Mesenchymal stem cell (in vitro differentiated cells and primary cell): ENCODE measurements at regions not wholly inside any gene's neighbourhood (a gene's known extent, or its start where the extent isn't known, plus 50 kb on each side); places are given as distances from the start of the nearest gene placed in this dataset.
"Not testable (repeated sequence)": the region's sequence is repeated elsewhere in the genome, so short reads cannot be mapped to it uniquely, and the experiment has no call there.

Experiments used
- DNase-seq: peaks from one replicate; pipeline ENCODE4 v3.0.0-alpha.2; 2013
- H2AFZ ChIP-seq: one replicate; pipeline ENCODE4 v1.6.1; 2013; ENCODE audit warnings: low read depth, mild to moderate bottlenecking, control low read depth, inconsistent platforms, low read length, moderate library complexity
- H2AK5ac ChIP-seq: 2 replicates; pipeline ENCODE4 v1.6.1; 2013; ENCODE audit warnings: low read length, moderate library complexity, mild to moderate bottlenecking, inconsistent platforms; ENCODE audit not compliant: severe bottlenecking
- H2BK120ac ChIP-seq: one replicate; pipeline ENCODE4 v1.6.1; 2013; ENCODE audit warnings: low read depth, mild to moderate bottlenecking, inconsistent platforms, low read length, moderate library complexity
- H2BK12ac ChIP-seq, 2 experiments: one replicate each; pipeline ENCODE4 v1.6.1; 2013; ENCODE audit warnings: inconsistent platforms in 2 of 2, low read length in 2 of 2, mild to moderate bottlenecking in 2 of 2, moderate library complexity in 2 of 2, control low read depth in 1 of 2
- H2BK15ac ChIP-seq: one replicate; pipeline ENCODE4 v1.6.1; 2013; ENCODE audit warnings: mild to moderate bottlenecking, low read depth, inconsistent platforms; ENCODE audit not compliant: poor library complexity, severe bottlenecking
- H2BK5ac ChIP-seq: 2 replicates; pipeline ENCODE4 v1.6.1; 2013; ENCODE audit warnings: low read depth, mild to moderate bottlenecking, low read length, control low read depth, inconsistent platforms; ENCODE audit not compliant: poor library complexity, severe bottlenecking
- H3K14ac ChIP-seq, 2 experiments: one replicate each; pipeline ENCODE4 v1.6.1; 2013; ENCODE audit warnings: inconsistent platforms in 2 of 2, low read length in 2 of 2, control low read depth in 1 of 2, mild to moderate bottlenecking in 1 of 2, moderate library complexity in 1 of 2
- H3K18ac ChIP-seq, 2 experiments: one replicate each; pipeline ENCODE4 v1.6.1; 2013; ENCODE audit warnings: inconsistent platforms in 2 of 2, low read length in 2 of 2, control low read depth in 1 of 2, low read depth in 1 of 2, mild to moderate bottlenecking in 1 of 2
- H3K23ac ChIP-seq, 2 experiments: one replicate each; pipeline ENCODE4 v1.6.1; 2013; ENCODE audit warnings: inconsistent platforms in 2 of 2, low read length in 2 of 2, mild to moderate bottlenecking in 2 of 2, moderate library complexity in 2 of 2, control low read depth in 1 of 2
- H3K27ac ChIP-seq: 2 replicates; pipeline ENCODE4 v1.5.1; 2013; ENCODE audit warnings: mild to moderate bottlenecking, moderate library complexity, low read length, control low read depth, inconsistent platforms; ENCODE audit not compliant: poor library complexity, severe bottlenecking
- H3K27me3 ChIP-seq, 2 experiments: 2 replicates each; pipeline versions ENCODE4 v1.6.1 to v1.7.0; 2013; ENCODE audit warnings: low read length in 2 of 2, mild to moderate bottlenecking in 2 of 2, moderate library complexity in 2 of 2, control low read depth in 1 of 2, inconsistent platforms in 1 of 2; ENCODE audit not compliant: control insufficient read depth in 1 of 2, insufficient read depth in 1 of 2
- H3K36me3 ChIP-seq, 2 experiments: 2 replicates each; pipeline versions ENCODE4 v1.6.1 to v1.7.0; 2013; ENCODE audit warnings: low read length in 2 of 2, control low read depth in 1 of 2, inconsistent platforms in 1 of 2, low read depth in 1 of 2, mild to moderate bottlenecking in 1 of 2; ENCODE audit not compliant: insufficient read depth in 2 of 2, control insufficient read depth in 1 of 2
- H3K4ac ChIP-seq, 2 experiments: one replicate each; pipeline ENCODE4 v1.6.1; 2013; ENCODE audit warnings: inconsistent platforms in 2 of 2, low read length in 2 of 2, mild to moderate bottlenecking in 2 of 2, moderate library complexity in 2 of 2, control low read depth in 1 of 2, low read depth in 1 of 2
- H3K4me1 ChIP-seq: 2 replicates; pipeline ENCODE4 v1.6.1; 2013; ENCODE audit warnings: low read depth, low read length, control low read depth; ENCODE audit not compliant: control insufficient read depth, insufficient read depth
- H3K4me2 ChIP-seq: 2 replicates; pipeline ENCODE4 v1.6.1; 2013; ENCODE audit warnings: low read length, mild to moderate bottlenecking, inconsistent platforms; ENCODE audit not compliant: poor library complexity, severe bottlenecking
- H3K4me3 ChIP-seq, 2 experiments: 2 replicates each; pipeline versions ENCODE4 v1.5.1 to v1.7.0; 2013; ENCODE audit warnings: low read length in 2 of 2, mild to moderate bottlenecking in 2 of 2, control low read depth in 1 of 2, low read depth in 1 of 2; ENCODE audit not compliant: insufficient read depth in 1 of 2
- H3K79me1 ChIP-seq: replicated peaks from 2 replicates; pipeline ENCODE4 v1.6.1; 2013; ENCODE audit warnings: mild to moderate bottlenecking, control low read depth, low read length, inconsistent platforms; ENCODE audit not compliant: poor library complexity, severe bottlenecking
- H3K9ac ChIP-seq: 2 replicates; pipeline ENCODE4 v1.7.0; 2013; ENCODE audit warnings: mild to moderate bottlenecking, low read length, moderate library complexity
- H3K9me3 ChIP-seq: 2 replicates; pipeline ENCODE4 v1.7.0; 2013; ENCODE audit warnings: mild to moderate bottlenecking, low read length; ENCODE audit not compliant: control insufficient read depth
- H4K8ac ChIP-seq: one replicate; pipeline ENCODE4 v1.6.1; 2013; ENCODE audit warnings: inconsistent platforms, mild to moderate bottlenecking, low read length, moderate library complexity
- H4K91ac ChIP-seq: one replicate; pipeline ENCODE4 v1.6.1; 2013; ENCODE audit warnings: mild to moderate bottlenecking, low read length, inconsistent platforms
- WGBS: methylation state at CpG from one replicate; pipeline ENCODE4 v1.1.7; 2013; ENCODE audit warnings: mixed read lengths; 5-methylcytosine and 5-hydroxymethylcytosine counted together

GRCh38 chr6:10136636-10137035 lies 278.2 kb downstream of the TFAP2A start:
- Histone ChIP-seq H3K4ac (no peak overlapping the region), H4K8ac (no peak overlapping the region), H3K9ac (no peak overlapping the region), H3K27ac (no peak overlapping the region), H3K79me1 (no peaks in the 10 kb centered on the region), H2BK12ac (no peak overlapping the region), H3K14ac (no peak overlapping the region), H3K4me2 (no peak overlapping the region), H3K27me3 (no peaks in the 10 kb centered on the region), H4K91ac (no peak overlapping the region), H3K23ac (no peak overlapping the region), H2BK5ac (no peak overlapping the region), H3K4me1 (no peaks in the 10 kb centered on the region), H3K18ac (no peak overlapping the region), H2BK15ac (no peak overlapping the region), H2BK120ac (no peak overlapping the region), H3K4me3 (no peak overlapping the region), H3K9me3 (no peaks in the 10 kb centered on the region), H3K36me3 (no peaks in the 10 kb centered on the region), H2AK5ac (no peak overlapping the region), H2AFZ (no peak overlapping the region)
- DNase-seq: no peak
- 97% methylated on average over 7 of the region's 7 CpGs for WGBS

DNA sequence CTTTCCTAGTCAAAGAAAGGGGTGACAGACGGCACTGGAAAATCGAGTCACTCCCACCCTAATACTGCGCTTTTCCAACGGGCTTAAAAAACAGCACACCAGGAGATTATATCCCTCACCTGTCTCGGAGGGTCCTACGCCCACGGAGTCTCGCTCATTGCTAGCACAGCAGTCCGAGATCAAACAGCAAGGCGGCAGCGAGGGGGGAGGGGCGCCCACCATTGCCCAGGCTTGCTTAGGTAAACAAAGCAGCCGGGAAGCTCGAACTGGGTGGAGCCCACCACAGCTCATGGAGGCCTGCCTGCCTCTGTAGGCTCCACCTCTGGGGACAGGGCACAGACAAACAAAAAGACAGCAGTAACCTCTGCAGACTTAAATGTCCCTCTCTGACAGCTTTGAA lies 280.7 kb downstream of the TFAP2A start:
- not testable (repeated sequence) for H3K27me3 ChIP-seq, H2BK120ac ChIP-seq, H3K9ac ChIP-seq, H4K91ac ChIP-seq, H3K18ac ChIP-seq, H3K4me3 ChIP-seq, H2BK12ac ChIP-seq, H2BK5ac ChIP-seq, H3K4ac ChIP-seq, H2AFZ ChIP-seq, H3K23ac ChIP-seq, H3K36me3 ChIP-seq, H3K4me2 ChIP-seq, H2AK5ac ChIP-seq, H3K27ac ChIP-seq, H3K14ac ChIP-seq, H4K8ac ChIP-seq, H3K4me1 ChIP-seq, H2BK15ac ChIP-seq, DNase-seq, H3K9me3 ChIP-seq, H3K79me1 ChIP-seq
- 92% methylated on average over 12 of the region's 14 CpGs for WGBS

- Histone ChIP-seq H3K9ac (no peak overlapping the region), H2AK5ac (no peak overlapping the region)
Measured at GRCh38 chr6:10128721-10129120, 286.2 kb downstream of the TFAP2A start.

DNA sequence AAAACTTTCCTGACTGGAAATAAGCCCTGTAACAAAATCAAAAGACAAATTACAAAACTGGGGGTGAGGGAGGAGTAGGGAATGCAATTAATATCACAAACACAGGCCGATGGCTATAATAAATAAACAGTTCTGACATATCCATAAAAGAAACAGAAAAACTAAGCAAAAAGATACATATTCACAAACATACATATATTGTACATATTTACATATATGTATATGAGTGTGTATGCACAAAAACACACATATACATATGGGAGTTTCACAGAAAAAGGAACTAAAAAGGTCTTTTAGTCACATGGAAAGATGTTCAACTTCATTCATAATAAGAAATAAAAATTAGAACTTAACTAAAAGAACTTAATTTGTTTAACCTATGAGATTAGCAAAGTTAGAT lies 292.7 kb downstream of the TFAP2A start:
- Histone ChIP-seq H3K9me3 (peaks cover 2% of the 10 kb centered on the region), H4K8ac (no peak overlapping the region), H3K4me1 (no peaks in the 10 kb centered on the region), H3K23ac (no peak overlapping the region), H2AK5ac (no peak overlapping the region), H2BK5ac (no peak overlapping the region), H3K27me3 (no peaks in the 10 kb centered on the region), H3K27ac (no peak overlapping the region), H3K4me2 (no peak overlapping the region), H2BK12ac (no peak overlapping the region), H2BK120ac (no peak overlapping the region), H3K4ac (no peak overlapping the region), H3K18ac (no peak overlapping the region), H3K36me3 (no peaks in the 10 kb centered on the region), H4K91ac (no peak overlapping the region), H2BK15ac (no peak overlapping the region), H3K79me1 (no peaks in the 10 kb centered on the region), H3K9ac (no peak overlapping the region), H2AFZ (no peak overlapping the region), H3K4me3 (no peak overlapping the region), H3K14ac (no peak overlapping the region)
- no CpG with 5 or more reads among the region's 1 CpG for WGBS
- no peak for DNase-seq

More at GRCh38 chr6:10128721-10129120, 286.2 kb downstream of the TFAP2A start:
- no peak for DNase-seq
- 88% methylated on average over 4 of the region's 4 CpGs for WGBS
- Histone ChIP-seq H2BK15ac (no peak overlapping the region), H3K4me3 (no peak overlapping the region), H3K18ac (no peak overlapping the region), H2AFZ (no peak overlapping the region), H2BK12ac (no peak overlapping the region), H4K8ac (no peak overlapping the region), H3K4me1 (no peaks in the 10 kb centered on the region), H2BK5ac (no peak overlapping the region), H3K27me3 (no peaks in the 10 kb centered on the region), H3K9me3 (peaks cover 2% of the 10 kb centered on the region), H3K23ac (no peak overlapping the region), H3K14ac (no peak overlapping the region), H4K91ac (no peak overlapping the region), H3K27ac (no peak overlapping the region), H3K36me3 (no peaks in the 10 kb centered on the region), H3K4me2 (no peak overlapping the region), H3K4ac (no peak overlapping the region), H2BK120ac (no peak overlapping the region), H3K79me1 (no peaks in the 10 kb centered on the region)
